Stimulated activated CD4-positive, alpha-beta T cell treated with anti-CD3 and anti-CD28 coated beads, Interleukin-1b, Interleukin-23, amount 100 ng/mL, for 24 hours (primary cell): ENCODE measurements at regions not wholly inside any gene's neighbourhood (a gene's known extent, or its start where the extent isn't known, plus 50 kb on each side); places are given as distances from the start of the nearest gene placed in this dataset.
A peak's percentile ranks its signal among the peaks of the same experiment; 100 is the strongest.
"Not testable (repeated sequence)": the region's sequence is repeated elsewhere in the genome, so short reads cannot be mapped to it uniquely, and the experiment has no call there.

Source experiments
- DNase-seq, 4 experiments: peaks; one replicate each; pipeline ENCODE4 v3.0.0-alpha.2; 2020; ENCODE audit warnings: low read depth in 4 of 4, low spot score in 1 of 4

DNA sequence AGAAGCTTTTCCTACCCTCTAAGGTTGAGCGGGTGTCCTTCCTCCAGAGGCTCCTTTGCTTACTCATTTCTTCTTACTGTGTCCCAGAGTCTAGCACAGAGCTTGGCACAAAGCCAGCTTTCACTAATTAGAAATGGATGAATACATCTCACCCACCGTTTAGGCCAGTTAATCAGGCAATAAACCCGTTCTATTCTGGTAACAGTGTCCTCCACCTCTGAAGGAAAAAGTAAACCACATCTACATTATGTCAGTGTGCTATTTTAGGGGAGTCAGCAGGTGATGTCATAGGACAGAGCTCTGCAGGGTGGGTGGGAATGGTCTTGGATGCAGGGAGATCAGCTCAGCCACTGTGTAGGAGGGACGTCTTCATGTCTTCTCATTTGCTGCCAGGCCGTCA, 109.2 kb downstream of the OSTF1 start:
- DNase-seq, result no peak

- no peak for DNase-seq
Measured at GRCh38 chr9:75198436-75198835, 110.1 kb downstream of the OSTF1 start.

- DNase-seq, result peak in 1 of 4 experiments; percentile 1
Measured at GRCh38 chr9:75200892-75201470, 112.7 kb downstream of the OSTF1 start.

DNA sequence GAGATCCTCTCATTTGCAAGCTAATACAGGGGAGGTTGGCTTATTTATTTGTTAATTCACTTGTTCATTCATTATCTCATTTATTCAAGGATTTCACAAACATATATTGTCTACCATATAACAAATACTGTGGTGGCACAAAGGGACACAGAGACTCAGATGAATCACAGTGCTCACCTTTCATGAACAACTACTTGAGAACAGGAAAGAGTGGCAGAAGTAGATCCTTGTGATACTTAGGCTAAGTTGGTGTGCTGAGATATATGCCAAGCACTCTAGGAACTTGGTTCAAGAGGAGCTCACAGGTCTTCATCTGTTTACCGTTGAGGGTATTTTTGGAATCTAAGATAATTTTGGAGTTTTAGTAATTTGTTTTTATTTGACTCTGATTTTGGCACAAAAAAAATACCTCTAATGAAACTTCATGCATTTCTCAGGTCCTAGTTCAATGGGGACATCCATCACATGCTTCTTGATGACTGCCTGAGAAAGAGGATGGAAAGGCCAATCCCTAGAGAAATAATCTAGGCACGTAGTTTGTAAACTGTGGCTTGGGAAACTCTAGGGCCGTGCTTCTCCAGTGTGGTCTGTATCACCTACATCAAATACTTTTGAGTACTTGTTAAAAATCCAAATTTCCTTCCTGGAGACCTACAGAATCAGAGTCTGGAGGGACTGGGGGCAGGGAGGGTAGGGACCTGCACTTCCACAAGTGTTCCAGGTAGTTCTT, 113.3 kb downstream of the OSTF1 start:
- no peak for DNase-seq

GRCh38 chr9:75207997-75208396, 119.7 kb downstream of the OSTF1 start:
- DNase-seq, result not testable (repeated sequence)

GRCh38 chr9:75210215-75210614, 121.9 kb downstream of the OSTF1 start:
- no peak for DNase-seq

DNA sequence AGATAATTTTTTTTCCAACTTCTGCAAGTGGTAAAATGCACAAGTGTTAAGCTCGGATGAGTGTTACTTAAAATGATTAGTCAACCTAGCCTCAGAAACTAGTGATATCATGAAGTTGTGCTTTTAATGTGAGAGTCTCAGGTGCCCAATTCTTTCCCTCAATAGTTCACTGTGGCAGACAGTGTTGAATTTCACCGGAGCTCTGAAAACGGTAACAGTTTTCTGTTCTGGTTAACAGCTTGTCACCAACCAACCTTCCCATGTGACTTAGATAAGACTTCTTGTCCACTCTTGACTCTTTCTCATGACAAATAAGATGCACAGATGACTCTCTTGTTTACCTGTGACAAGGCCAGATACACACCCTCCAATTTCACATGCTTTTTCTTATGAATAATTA, 125.5 kb downstream of the OSTF1 start:
- DNase-seq, result no peak

- DNase-seq, result no peak
Measured at GRCh38 chr9:75226403-75227139, 138.3 kb downstream of the OSTF1 start.

DNA sequence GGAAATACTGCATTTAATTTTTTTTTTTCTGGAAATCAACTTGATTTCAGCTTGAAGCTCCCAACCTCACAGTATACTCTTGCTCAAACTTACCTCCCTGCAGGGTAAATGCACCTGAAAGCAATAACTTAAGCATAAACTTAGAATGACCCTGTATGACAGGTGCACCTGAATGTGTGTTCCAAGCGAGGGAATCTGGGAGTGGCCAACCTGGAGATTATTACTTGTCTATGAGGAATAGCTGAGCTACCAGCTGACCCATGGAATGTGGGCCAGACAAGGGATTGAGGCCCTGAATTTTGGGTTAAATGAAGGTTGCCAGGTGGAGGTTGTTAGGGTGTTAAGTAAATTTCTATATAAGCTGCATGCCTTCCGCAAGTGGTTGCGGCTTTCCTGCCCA, 140.6 kb downstream of the OSTF1 start:
- no peak for DNase-seq

DNA sequence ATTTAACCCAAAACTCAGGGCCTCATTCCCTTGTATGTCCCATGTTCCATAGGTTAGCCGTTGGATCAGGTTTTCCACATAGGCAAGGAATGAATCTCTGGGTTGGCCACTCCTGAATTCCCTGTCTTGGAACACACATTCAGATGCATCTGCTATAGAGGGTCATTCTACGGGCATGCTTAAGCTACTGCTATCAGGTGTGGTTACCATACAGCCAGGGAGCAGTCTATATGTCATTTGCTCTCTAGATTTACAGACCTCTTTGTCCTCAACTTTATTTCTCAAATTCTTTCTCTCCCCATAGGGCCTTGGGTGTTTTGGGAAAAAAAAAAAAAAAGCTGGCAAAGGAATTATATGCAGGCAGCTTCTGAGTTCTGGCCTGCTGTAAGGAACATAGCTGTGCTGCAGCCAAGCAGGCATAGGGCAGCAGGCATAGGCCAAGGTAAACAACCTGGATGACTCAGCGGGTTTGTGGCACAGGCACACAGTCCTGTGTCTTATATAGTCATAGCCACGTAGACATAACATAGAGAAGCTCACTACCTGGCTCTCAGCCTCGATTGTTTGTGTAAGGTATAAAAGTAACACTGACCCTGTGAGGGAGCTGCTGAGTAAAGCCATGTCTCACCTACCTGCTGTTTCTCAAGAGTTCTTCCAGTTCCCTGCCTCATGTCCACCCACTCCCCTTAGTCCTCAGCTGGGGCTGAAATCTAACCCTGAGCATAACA, 141.5 kb downstream of the OSTF1 start:
- no peak for DNase-seq

- DNase-seq, result no peak
Measured at GRCh38 chr9:75230469-75230868, 142.2 kb downstream of the OSTF1 start.

DNA sequence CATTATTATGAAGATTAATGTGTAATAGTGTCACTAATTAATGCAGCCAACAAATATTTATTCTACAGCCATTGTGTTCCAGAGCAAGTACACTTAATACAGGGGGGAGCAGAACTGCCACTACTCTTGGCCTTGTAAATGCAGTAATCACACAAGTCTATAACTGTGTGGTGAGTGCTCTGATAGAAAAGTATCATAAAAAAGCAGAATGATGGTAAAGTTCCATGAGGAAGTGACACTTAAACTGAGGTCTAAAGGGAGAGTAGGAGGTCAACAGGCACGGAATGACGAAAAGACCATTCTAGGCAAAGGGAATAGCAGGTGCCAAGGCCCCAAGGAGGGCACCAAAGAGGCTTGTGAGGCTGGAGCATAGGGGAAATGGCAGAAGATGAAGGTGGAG, 142.9 kb downstream of the OSTF1 start:
- no peak for DNase-seq

DNA sequence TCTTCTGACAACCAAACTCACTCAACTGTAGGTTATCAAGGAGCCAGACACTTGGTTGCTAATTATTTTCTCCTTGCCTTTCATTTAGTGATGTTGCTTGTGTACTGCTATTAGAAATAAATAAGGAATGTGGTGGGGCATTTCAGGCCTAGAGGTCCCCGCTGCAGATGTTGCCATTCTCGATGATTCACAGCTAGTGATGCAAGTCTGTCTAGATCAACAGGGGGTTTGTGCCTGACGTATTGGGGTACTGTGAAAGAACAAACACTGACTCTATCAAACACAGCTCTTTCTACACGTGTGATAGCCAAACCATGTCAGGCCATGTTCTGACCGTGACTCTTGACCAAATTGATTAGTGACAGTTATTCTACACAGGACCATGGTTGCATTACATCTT, 144.7 kb downstream of the OSTF1 start:
- DNase-seq, result no peak

DNA sequence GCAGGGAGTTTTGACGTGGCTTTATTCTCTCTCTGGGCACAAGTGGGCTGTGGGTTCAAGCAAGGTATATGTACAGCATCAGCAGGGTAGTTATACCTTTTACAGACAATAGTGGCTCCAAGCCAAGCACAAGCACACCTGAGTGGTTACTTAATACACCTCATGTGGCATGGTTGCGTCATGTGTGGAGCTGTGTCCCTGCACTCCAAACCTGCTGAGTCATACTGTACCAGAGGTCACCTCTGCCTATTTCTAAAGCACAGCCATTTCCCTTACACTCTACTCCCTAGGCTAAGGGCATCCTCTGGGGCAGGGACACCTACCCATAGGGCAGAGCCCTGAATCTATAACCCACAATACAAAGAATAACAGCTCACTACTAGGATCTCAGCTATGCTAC, 147.3 kb downstream of the OSTF1 start:
- DNase-seq, result no peak

GRCh38 chr9:75238311-75238976, 150.1 kb downstream of the OSTF1 start:
- DNase-seq, result peak in 3 of 4 experiments; percentile 4 to 8 (median 5)

- no peak for DNase-seq
Measured at GRCh38 chr9:75239176-75239575, 150.9 kb downstream of the OSTF1 start.

GRCh38 chr9:75242426-75242825, 154.1 kb downstream of the OSTF1 start:
- no peak for DNase-seq

DNA sequence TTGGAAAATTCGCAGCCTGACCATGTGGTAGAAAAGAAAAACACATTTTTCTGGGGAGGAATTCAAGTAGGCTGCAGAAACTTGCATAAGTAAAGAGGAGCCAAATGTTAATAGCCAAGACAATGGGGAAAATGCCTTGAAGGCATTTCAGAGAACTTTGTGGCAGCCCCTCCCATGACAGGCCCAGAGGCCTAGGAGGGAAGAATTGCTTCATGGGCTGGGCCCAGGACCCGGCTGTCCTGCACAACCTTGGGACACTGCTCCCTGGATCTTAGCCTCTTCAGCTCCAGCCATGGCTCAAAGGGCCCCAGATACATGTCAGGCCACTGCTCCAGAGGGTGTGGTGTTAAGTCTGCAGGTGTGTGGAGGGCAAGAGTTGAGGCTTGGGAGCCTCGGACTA, 158.6 kb downstream of the OSTF1 start:
- no peak for DNase-seq

GRCh38 chr9:75265525-75265972, 177.2 kb downstream of the OSTF1 start:
- peak; percentile 5 to 26 (median 16) for DNase-seq

- DNase-seq, result no peak
Measured at GRCh38 chr9:75269197-75269596, 180.9 kb downstream of the OSTF1 start.

DNA sequence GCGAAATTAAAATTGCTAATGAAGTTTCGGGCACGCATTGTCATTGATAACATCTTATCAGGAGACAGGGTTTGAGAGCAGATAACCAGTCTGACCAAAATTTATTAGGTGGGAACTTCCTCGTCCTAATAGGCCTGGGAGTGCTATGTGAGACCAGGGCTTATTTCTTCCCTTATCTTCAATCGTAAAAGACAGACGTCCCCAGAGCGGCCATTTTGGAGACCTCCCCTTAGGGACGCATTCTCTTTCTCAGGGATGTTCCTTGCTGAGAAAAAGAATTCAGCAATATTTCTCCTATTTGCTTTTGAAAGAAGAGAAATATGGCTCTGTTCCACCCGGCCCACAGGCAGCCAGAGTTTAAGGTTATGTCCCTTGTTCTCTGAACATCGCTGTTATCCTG, 184.7 kb downstream of the OSTF1 start:
- not testable (repeated sequence) for DNase-seq
